GM12878 (cell line): ENCODE measurements at regions not wholly inside any gene's neighbourhood (a gene's known extent, or its start where the extent isn't known, plus 50 kb on each side); places are given as distances from the start of the nearest gene placed in this dataset.

Source experiments
- CTCF ChIP-seq, 3 experiments: IDR thresholded peaks in 2 of 3; conservative IDR thresholded peaks in 1 of 3; 2 replicates each; pipeline ENCODE4 v1.5.1; 2011; ENCODE audit warnings: low read depth in 3 of 3, low read length in 3 of 3, mild to moderate bottlenecking in 3 of 3, control low read depth in 2 of 3, moderate library complexity in 2 of 3, inconsistent platforms in 1 of 3, mixed read lengths in 1 of 3; ENCODE audit not compliant: control insufficient read depth in 2 of 3, insufficient read depth in 1 of 3; ENCODE audit errors: extremely low read depth in 1 of 3
- ETV6 ChIP-seq, 2 experiments: fragments of 450-650 bp in 1 of 2; IDR thresholded peaks in 1 of 2; conservative IDR thresholded peaks in 1 of 2; 2 replicates each; pipeline ENCODE4 v1.6.1; 2014; ENCODE audit warnings: antibody characterized with exemption in 1 of 2, borderline replicate concordance in 1 of 2, low read depth in 1 of 2, mild to moderate bottlenecking in 1 of 2, moderate library complexity in 1 of 2
- EZH2 ChIP-seq: IDR thresholded peaks from 2 replicates; pipeline ENCODE4 v1.6.1; 2012; ENCODE audit warnings: low read depth, mild to moderate bottlenecking, control low read depth, inconsistent platforms, low read length, borderline replicate concordance; ENCODE audit not compliant: control insufficient read depth
- GABPA ChIP-seq: IDR thresholded peaks from 2 replicates; pipeline ENCODE4 v1.6.1; 2014; ENCODE audit warnings: antibody characterized with exemption, low read depth, mild to moderate bottlenecking, inconsistent platforms
- JUND ChIP-seq: IDR thresholded peaks from 2 replicates; pipeline ENCODE4 v1.6.1; 2012; ENCODE audit warnings: low read depth, mild to moderate bottlenecking, low read length, improper control_type of control experiment, moderate library complexity
- POLR2A ChIP-seq: IDR thresholded peaks from 2 replicates; pipeline ENCODE4 v1.6.1; 2011; ENCODE audit warnings: low read depth, mild to moderate bottlenecking, low read length
- POLR2AphosphoS5 ChIP-seq: IDR thresholded peaks from 2 replicates; pipeline ENCODE4 v1.6.1; 2011; ENCODE audit warnings: mild to moderate bottlenecking, low read length, inconsistent platforms
- SP1 ChIP-seq: IDR thresholded peaks from one replicate; pipeline ENCODE4 v1.6.1; 2011; ENCODE audit warnings: low read depth, low read length
- SUPT20H ChIP-seq: IDR thresholded peaks from 2 replicates; pipeline ENCODE4 v1.6.1; 2011; ENCODE audit warnings: low read depth, mild to moderate bottlenecking, low read length, moderate library complexity, borderline replicate concordance; ENCODE audit not compliant: control insufficient read depth
- TAF1 ChIP-seq: IDR thresholded peaks from 2 replicates; pipeline ENCODE4 v1.6.1; 2011; ENCODE audit warnings: mild to moderate bottlenecking, low read depth, low read length, borderline replicate concordance
- TBL1XR1 ChIP-seq: IDR thresholded peaks from 2 replicates; pipeline ENCODE4 v1.6.1; 2012; ENCODE audit warnings: low read depth, low read length, improper control_type of control experiment
- TF ChIP-seq, protein P1 (sequence below): fragments of 450-650 bp; IDR thresholded peaks from 2 replicates; pipeline ENCODE4 v1.6.1; 2016; ENCODE audit warnings: mild to moderate bottlenecking, moderate library complexity, borderline replicate concordance
- TF ChIP-seq, protein P2 (sequence below): fragments of 450-650 bp; IDR thresholded peaks from 2 replicates; pipeline ENCODE4 v1.6.1; 2017; ENCODE audit warnings: antibody characterized with exemption, mild to moderate bottlenecking, moderate library complexity

DNA sequence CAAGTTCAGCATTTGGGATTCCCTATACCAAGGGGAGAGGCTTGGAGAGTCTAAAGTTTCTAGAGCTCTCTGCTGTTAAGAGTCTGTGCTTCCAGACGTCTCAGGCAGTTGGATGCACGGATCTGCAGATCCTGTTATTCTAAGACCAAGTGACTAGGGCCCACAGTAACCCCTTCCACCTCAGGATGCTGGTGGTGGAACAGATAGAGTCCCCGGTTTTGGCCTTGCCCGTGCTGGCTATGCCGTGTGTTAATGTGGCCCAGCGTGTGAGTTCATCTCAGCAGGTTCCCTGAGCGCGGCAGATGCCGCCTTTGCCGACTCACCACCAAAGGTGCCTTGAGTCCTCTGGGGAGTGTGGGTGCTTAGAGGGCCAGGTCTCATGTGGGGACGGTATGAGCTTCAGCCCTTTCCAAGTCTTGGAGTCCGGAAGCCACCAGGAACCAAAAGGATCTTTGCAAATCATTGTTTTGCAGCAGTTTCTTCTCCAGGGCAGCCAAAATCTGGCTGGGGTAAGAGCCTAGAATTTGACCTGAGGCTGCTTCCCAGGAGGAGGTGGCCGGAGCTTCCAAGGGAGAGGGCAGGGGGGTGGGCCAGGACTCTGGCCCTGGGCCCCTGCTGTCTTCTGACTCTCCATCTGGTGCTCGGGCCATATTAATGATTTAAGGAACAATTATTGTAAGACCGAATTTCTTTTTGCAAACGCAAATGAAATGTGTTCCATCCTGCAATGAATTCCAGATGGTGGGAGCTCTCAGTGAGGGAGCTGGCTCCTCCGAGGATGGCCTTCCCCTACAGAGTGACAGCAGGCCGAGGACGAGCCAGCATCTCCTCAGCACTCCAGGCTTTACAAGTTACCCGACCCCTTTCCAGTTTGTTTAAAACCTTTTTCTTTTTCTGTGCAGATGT lies 205.7 kb downstream of the FOXD2 start:
- no peak for TF ChIP-seq TAF1
- TF ChIP-seq POLR2AphosphoS5, result no peak
- TF ChIP-seq TBL1XR1, result no peak
- TF ChIP-seq, protein P1, sequence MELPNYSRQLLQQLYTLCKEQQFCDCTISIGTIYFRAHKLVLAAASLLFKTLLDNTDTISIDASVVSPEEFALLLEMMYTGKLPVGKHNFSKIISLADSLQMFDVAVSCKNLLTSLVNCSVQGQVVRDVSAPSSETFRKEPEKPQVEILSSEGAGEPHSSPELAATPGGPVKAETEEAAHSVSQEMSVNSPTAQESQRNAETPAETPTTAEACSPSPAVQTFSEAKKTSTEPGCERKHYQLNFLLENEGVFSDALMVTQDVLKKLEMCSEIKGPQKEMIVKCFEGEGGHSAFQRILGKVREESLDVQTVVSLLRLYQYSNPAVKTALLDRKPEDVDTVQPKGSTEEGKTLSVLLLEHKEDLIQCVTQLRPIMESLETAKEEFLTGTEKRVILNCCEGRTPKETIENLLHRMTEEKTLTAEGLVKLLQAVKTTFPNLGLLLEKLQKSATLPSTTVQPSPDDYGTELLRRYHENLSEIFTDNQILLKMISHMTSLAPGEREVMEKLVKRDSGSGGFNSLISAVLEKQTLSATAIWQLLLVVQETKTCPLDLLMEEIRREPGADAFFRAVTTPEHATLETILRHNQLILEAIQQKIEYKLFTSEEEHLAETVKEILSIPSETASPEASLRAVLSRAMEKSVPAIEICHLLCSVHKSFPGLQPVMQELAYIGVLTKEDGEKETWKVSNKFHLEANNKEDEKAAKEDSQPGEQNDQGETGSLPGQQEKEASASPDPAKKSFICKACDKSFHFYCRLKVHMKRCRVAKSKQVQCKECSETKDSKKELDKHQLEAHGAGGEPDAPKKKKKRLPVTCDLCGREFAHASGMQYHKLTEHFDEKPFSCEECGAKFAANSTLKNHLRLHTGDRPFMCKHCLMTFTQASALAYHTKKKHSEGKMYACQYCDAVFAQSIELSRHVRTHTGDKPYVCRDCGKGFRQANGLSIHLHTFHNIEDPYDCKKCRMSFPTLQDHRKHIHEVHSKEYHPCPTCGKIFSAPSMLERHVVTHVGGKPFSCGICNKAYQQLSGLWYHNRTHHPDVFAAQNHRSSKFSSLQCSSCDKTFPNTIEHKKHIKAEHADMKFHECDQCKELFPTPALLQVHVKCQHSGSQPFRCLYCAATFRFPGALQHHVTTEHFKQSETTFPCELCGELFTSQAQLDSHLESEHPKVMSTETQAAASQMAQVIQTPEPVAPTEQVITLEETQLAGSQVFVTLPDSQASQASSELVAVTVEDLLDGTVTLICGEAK, result no peak
- TF ChIP-seq, protein P2, sequence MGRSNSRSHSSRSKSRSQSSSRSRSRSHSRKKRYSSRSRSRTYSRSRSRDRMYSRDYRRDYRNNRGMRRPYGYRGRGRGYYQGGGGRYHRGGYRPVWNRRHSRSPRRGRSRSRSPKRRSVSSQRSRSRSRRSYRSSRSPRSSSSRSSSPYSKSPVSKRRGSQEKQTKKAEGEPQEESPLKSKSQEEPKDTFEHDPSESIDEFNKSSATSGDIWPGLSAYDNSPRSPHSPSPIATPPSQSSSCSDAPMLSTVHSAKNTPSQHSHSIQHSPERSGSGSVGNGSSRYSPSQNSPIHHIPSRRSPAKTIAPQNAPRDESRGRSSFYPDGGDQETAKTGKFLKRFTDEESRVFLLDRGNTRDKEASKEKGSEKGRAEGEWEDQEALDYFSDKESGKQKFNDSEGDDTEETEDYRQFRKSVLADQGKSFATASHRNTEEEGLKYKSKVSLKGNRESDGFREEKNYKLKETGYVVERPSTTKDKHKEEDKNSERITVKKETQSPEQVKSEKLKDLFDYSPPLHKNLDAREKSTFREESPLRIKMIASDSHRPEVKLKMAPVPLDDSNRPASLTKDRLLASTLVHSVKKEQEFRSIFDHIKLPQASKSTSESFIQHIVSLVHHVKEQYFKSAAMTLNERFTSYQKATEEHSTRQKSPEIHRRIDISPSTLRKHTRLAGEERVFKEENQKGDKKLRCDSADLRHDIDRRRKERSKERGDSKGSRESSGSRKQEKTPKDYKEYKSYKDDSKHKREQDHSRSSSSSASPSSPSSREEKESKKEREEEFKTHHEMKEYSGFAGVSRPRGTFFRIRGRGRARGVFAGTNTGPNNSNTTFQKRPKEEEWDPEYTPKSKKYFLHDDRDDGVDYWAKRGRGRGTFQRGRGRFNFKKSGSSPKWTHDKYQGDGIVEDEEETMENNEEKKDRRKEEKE, result no peak
- TF ChIP-seq EZH2, result no peak
- no peak for TF ChIP-seq SUPT20H
- no peak for TF ChIP-seq GABPA
- no peak for TF ChIP-seq ETV6 (conservative IDR thresholded peaks at IDR 0.05 in 1 of 2, IDR thresholded peaks at IDR 0.05 in 1 of 2; ENCODE audit: borderline replicate concordance in 1 of 2, low read depth in 1 of 2)
- no peak for TF ChIP-seq POLR2A
- TF ChIP-seq CTCF (IDR thresholded peaks at IDR 0.05 in 2 of 3, conservative IDR thresholded peaks at IDR 0.05 in 1 of 3; ENCODE audit: control insufficient read depth in 2 of 3, extremely low read depth in 1 of 3, insufficient read depth in 1 of 3, low read depth in 3 of 3, low read length in 3 of 3), result no peak
- TF ChIP-seq JUND, result no peak
- no peak for TF ChIP-seq SP1
